Neutrophil (primary cell): ENCODE measurements at regions not wholly inside any gene's neighbourhood (a gene's known extent, or its start where the extent isn't known, plus 50 kb on each side); places are given as distances from the start of the nearest gene placed in this dataset.

Experiments
- H3K27ac ChIP-seq: fragments of 200-600 bp; sonication (generic); 2 replicates; pipeline ENCODE4 v1.5.1; 2016; ENCODE audit warnings: mild to moderate bottlenecking, moderate library complexity
- H3K27me3 ChIP-seq: fragments of 200-600 bp; sonication (generic); 2 replicates; pipeline ENCODE4 v1.6.0; 2016; ENCODE audit warnings: mild to moderate bottlenecking
- H3K36me3 ChIP-seq: fragments of 200-600 bp; sonication (generic); 2 replicates; pipeline ENCODE4 v1.5.1; 2017
- H3K4me1 ChIP-seq, 2 experiments: fragments of 200-600 bp in 1 of 2; sonication (generic) in 1 of 2; 1 replicate in 1 of 2; 2 replicates in 1 of 2; pipeline versions ENCODE4 v1.5.1 to v1.6.1; 2013 to 2016; ENCODE audit warnings: low read depth in 1 of 2, low read length in 1 of 2, mild to moderate bottlenecking in 1 of 2, moderate library complexity in 1 of 2; ENCODE audit not compliant: control insufficient read depth in 1 of 2, insufficient read depth in 1 of 2
- H3K4me3 ChIP-seq, 2 experiments: fragments of 200-600 bp in 1 of 2; sonication (generic) in 1 of 2; 1 replicate in 1 of 2; 2 replicates in 1 of 2; pipeline ENCODE4 v1.5.1; 2013 to 2016; ENCODE audit warnings: low read depth in 1 of 2, low read length in 1 of 2, mild to moderate bottlenecking in 1 of 2, moderate library complexity in 1 of 2
- H3K9me3 ChIP-seq: fragments of 200-600 bp; sonication (generic); 2 replicates; pipeline ENCODE4 v1.5.1; 2016
- CTCF ChIP-seq: fragments of 200-600 bp; sonication (generic); IDR thresholded peaks from 2 replicates; pipeline ENCODE4 v1.5.1; 2016; ENCODE audit warnings: antibody characterized with exemption

- H3K27ac ChIP-seq: no peak overlapping the region
- no peaks in the 10 kb centered on the region for H3K9me3 ChIP-seq
- H3K36me3 ChIP-seq: no peaks in the 10 kb centered on the region
- TF ChIP-seq CTCF: no peak
- H3K4me3 ChIP-seq: no peak overlapping the region
- H3K4me1 ChIP-seq: no peaks in the 10 kb centered on the region
- no peaks in the 10 kb centered on the region for H3K27me3 ChIP-seq
These were observed 157.9 kb downstream of the C3orf38 start for GRCh38 chr3:88307666-88308065.

GRCh38 chr3:88311826-88312225, 162.1 kb downstream of the C3orf38 start:
- Histone ChIP-seq H3K4me1 (no peaks in the 10 kb centered on the region), H3K27me3 (no peaks in the 10 kb centered on the region), H3K27ac (no peak overlapping the region), H3K4me3 (no peak overlapping the region), H3K9me3 (no peaks in the 10 kb centered on the region), H3K36me3 (no peaks in the 10 kb centered on the region)
- no peak for TF ChIP-seq CTCF

- Histone ChIP-seq H3K27ac (no peak overlapping the region), H3K9me3 (no peaks in the 10 kb centered on the region), H3K27me3 (no peaks in the 10 kb centered on the region), H3K36me3 (no peaks in the 10 kb centered on the region), H3K4me3 (no peak overlapping the region), H3K4me1 (no peaks in the 10 kb centered on the region)
- TF ChIP-seq CTCF: no peak
These were observed 162.5 kb downstream of the C3orf38 start for GRCh38 chr3:88312256-88312655.

GRCh38 chr3:88318067-88318466, 168.3 kb downstream of the C3orf38 start:
- H3K4me3 ChIP-seq: no peak overlapping the region
- H3K27ac ChIP-seq: no peak overlapping the region
- no peak for TF ChIP-seq CTCF
- no peaks in the 10 kb centered on the region for H3K9me3 ChIP-seq
- H3K4me1 ChIP-seq: no peaks in the 10 kb centered on the region
- no peaks in the 10 kb centered on the region for H3K27me3 ChIP-seq
- no peaks in the 10 kb centered on the region for H3K36me3 ChIP-seq

GRCh38 chr3:88321363-88322050, 171.7 kb downstream of the C3orf38 start:
- Histone ChIP-seq H3K4me3 (no peak overlapping the region), H3K27ac (no peak overlapping the region), H3K4me1 (no peaks in the 10 kb centered on the region), H3K27me3 (no peaks in the 10 kb centered on the region), H3K36me3 (no peaks in the 10 kb centered on the region), H3K9me3 (no peaks in the 10 kb centered on the region)
- TF ChIP-seq CTCF: no peak
